Naive thymus-derived CD4-positive, alpha-beta T cell (primary cell): ENCODE measurements at regions not wholly inside any gene's neighbourhood (a gene's known extent, or its start where the extent isn't known, plus 50 kb on each side); places are given as distances from the start of the nearest gene placed in this dataset.

Experiments
- ATAC-seq: fragments of 150-1000 bp; cut with Tn5 transposase; 2 replicates; pipeline ENCODE4 v1.10.0; 2021; ENCODE audit warnings: mild to moderate bottlenecking, moderate library complexity
- CTCF ChIA-PET: fragments of 350-600 bp; sonication (Branson Sonifier 250); formaldehyde crosslinking; loops from one replicate; lab custom pipeline; 2021; ENCODE audit warnings: antibody characterized with exemption; lab: Charles Lee
- POLR2A ChIA-PET: fragments of 350-600 bp; sonication (Branson Sonifier 250); formaldehyde crosslinking; loops from one replicate; lab custom pipeline; 2021; ENCODE audit warnings: antibody characterized with exemption, inconsistent platforms; lab: Charles Lee
- DNase-seq, 9 donors: peaks; one replicate each; pipeline versions ENCODE4 v3.0.0 to v3.0.0-alpha.2; 2020 to 2022; ENCODE audit warnings: mixed read lengths in 1 of 9
- H3K27ac ChIP-seq: one replicate; pipeline ENCODE4 v1.7.0; 2013; ENCODE audit warnings: mild to moderate bottlenecking, low read depth, low read length, moderate library complexity
- H3K27me3 ChIP-seq, 2 donors: one replicate each; pipeline ENCODE4 v1.7.0; 2013; ENCODE audit warnings: low read length in 2 of 2, mild to moderate bottlenecking in 2 of 2, moderate library complexity in 2 of 2; ENCODE audit not compliant: control insufficient read depth in 2 of 2, insufficient read depth in 2 of 2
- H3K36me3 ChIP-seq, 3 experiments: 1 replicate in 2 of 3; 2 replicates in 1 of 3; pipeline ENCODE4 v1.7.0; 2013; ENCODE audit warnings: low read length in 3 of 3, mild to moderate bottlenecking in 3 of 3, moderate library complexity in 1 of 3; ENCODE audit not compliant: insufficient read depth in 3 of 3, control insufficient read depth in 2 of 3
- H3K4me1 ChIP-seq, 2 donors: one replicate each; pipeline ENCODE4 v1.7.0; 2013; ENCODE audit warnings: low read length in 2 of 2, mild to moderate bottlenecking in 2 of 2, moderate library complexity in 1 of 2; ENCODE audit not compliant: control insufficient read depth in 2 of 2, insufficient read depth in 2 of 2
- H3K4me3 ChIP-seq: 2 replicates; pipeline ENCODE4 v1.7.0; 2013; ENCODE audit warnings: mild to moderate bottlenecking, low read length
- H3K9me3 ChIP-seq, 3 experiments: 1 replicate in 2 of 3; 2 replicates in 1 of 3; pipeline ENCODE4 v1.7.0; 2013; ENCODE audit warnings: low read length in 3 of 3; ENCODE audit not compliant: control insufficient read depth in 2 of 3
- H3K27ac Mint-ChIP-seq, 9 donors: one replicate each; pipeline ENCODE4 v1.8.0; 2020 to 2022; ENCODE audit warnings: mixed read lengths in 9 of 9, mild to moderate bottlenecking in 8 of 9, moderate library complexity in 5 of 9, inconsistent platforms in 2 of 9
- H3K27me3 Mint-ChIP-seq, 5 donors: one replicate each; pipeline ENCODE4 v1.8.0; 2021 to 2022; ENCODE audit warnings: mixed read lengths in 5 of 5, mild to moderate bottlenecking in 1 of 5
- H3K36me3 Mint-ChIP-seq, 5 donors: one replicate each; pipeline ENCODE4 v1.8.0; 2020 to 2022; ENCODE audit warnings: mixed read lengths in 5 of 5, mild to moderate bottlenecking in 3 of 5, inconsistent platforms in 1 of 5
- H3K4me1 Mint-ChIP-seq, 7 donors: one replicate each; pipeline ENCODE4 v1.8.0; 2020 to 2022; ENCODE audit warnings: mixed read lengths in 7 of 7, mild to moderate bottlenecking in 3 of 7, inconsistent platforms in 1 of 7
- H3K4me3 Mint-ChIP-seq, 10 donors: one replicate each; pipeline ENCODE4 v1.8.0; 2020 to 2022; ENCODE audit warnings: mild to moderate bottlenecking in 10 of 10, mixed read lengths in 10 of 10, moderate library complexity in 6 of 10, inconsistent platforms in 2 of 10
- H3K9me3 Mint-ChIP-seq, 11 donors: one replicate each; pipeline ENCODE4 v1.8.0; 2020 to 2022; ENCODE audit warnings: mixed read lengths in 11 of 11, mild to moderate bottlenecking in 4 of 11, inconsistent platforms in 1 of 11, moderate library complexity in 1 of 11
- intact Hi-C, 2 donors: fragments of 100-400 bp; cut with micrococcal nuclease; formaldehyde crosslinking; loops; one replicate each; pipeline ENCODE4 v1.15.1; 2023

DNA sequence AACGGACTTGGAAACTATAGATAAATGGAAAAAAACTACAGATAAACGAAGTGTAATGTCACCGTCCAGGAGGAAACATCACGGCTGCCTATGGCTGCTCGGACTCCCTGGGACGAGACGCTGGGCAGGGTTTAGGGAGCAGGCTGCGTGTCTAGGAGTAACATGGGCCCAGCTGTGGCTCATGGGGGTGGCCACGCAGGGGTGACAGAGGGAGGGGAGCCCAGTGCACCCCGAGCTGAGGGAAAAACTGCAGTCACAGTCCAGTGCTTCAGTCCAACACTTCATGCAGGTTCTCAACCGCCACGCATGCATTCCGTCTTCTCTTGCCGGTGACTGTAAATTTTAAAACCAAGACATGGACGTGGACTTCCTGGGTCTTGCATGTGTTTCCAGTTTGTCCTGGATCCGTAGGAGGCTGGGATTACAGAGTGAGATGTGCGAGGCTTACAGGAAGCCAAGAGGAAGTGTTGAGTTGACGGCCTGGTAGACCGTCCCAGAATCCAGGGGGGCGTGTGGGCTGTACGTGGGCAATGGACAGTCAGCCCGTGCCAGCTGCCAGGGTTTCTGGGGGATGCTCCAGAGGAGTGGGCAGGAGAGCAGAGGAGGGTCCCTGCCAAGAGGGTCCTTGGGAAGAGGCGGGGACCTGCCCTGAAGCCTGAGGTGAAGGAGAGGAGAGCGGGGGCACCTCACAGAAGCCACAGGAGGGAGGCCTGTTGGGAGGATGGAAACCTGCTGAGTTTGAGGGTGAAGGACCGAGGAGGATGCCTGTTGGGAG, 691.4 kb downstream of the BRD1 start:
- Mint-ChIP-seq H3K4me1 (peaks cover 0 to 2% (median 0%) of the 10 kb centered on the region in 7 donors), H3K36me3 (no peaks in the 10 kb centered on the region), H3K27me3 (peaks cover 7 to 73% (median 51%) of the 10 kb centered on the region in 5 donors), H3K27ac (no peak overlapping the region), H3K4me3 (no peak overlapping the region), H3K9me3 (peaks cover 0 to 3% (median 0%) of the 10 kb centered on the region in 11 donors)
- Histone ChIP-seq H3K4me3 (no peak overlapping the region), H3K9me3 (no peaks in the 10 kb centered on the region), H3K4me1 (no peaks in the 10 kb centered on the region), H3K27me3 (no peaks in the 10 kb centered on the region), H3K27ac (no peak overlapping the region), H3K36me3 (no peaks in the 10 kb centered on the region)
- ChIA-PET POLR2A (no interaction called here), CTCF (no interaction called here)
- ATAC-seq, result no peak
- no peak for DNase-seq
- intact Hi-C loops, result no loop called here

DNA sequence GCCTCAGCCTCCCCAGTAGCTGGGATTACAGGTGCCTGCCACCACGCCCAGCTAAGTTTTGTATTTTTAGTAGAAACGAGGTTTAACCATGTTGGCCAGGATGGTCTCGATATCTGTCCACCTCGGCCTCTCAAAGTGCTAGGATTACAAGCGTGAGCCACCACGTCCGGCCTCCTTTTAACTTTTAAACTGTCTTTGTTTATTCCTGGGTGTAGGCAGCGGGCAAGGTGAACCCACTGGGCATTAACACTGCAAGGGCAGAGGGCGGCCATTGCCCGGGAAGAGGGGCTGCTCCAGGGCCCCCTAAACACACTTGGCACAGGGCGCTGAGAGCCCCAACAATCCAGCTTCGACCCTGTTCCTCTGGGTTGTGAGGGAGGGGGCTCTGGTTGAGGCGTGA, 693.6 kb downstream of the BRD1 start:
- no peak overlapping the region for H3K4me3 Mint-ChIP-seq
- ChIA-PET CTCF (no interaction called here), POLR2A (no interaction called here)
- intact Hi-C loops, result no loop called here
- H3K36me3 Mint-ChIP-seq, result no peaks in the 10 kb centered on the region
- peak overlapping the region in 1 of 9 donors; percentile 34 for H3K27ac Mint-ChIP-seq
- peaks cover 0 to 3% (median 0%) of the 10 kb centered on the region in 11 donors for H3K9me3 Mint-ChIP-seq
- Histone ChIP-seq H3K9me3 (no peaks in the 10 kb centered on the region), H3K4me3 (no peak overlapping the region), H3K4me1 (no peaks in the 10 kb centered on the region), H3K36me3 (no peaks in the 10 kb centered on the region), H3K27ac (no peak overlapping the region), H3K27me3 (no peaks in the 10 kb centered on the region)
- no peak for DNase-seq
- peaks cover 0 to 2% (median 0%) of the 10 kb centered on the region in 7 donors for H3K4me1 Mint-ChIP-seq
- no peak for ATAC-seq
- H3K27me3 Mint-ChIP-seq, result peaks cover 7 to 62% (median 52%) of the 10 kb centered on the region in 5 donors

DNA sequence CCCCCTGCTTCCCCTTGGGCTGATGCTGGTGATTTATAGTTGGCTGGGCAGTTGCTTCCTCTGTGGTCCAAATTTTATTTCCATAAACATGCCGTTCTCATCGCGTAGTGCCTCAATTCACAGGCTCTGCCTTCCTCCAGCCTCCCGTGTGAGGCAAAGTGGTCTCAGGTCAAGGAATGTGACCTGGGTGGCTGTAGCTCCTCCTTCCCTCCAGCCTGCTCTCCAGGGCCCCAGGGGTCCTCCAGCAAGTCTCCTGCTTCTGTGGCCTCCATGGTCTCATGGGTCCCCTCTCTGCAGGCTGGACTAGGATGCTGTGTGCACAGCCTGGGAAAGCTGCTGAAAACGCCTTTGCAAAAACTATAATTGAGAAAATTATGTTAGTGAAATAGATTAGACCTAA, 694.1 kb downstream of the BRD1 start:
- Histone ChIP-seq H3K4me1 (no peaks in the 10 kb centered on the region), H3K36me3 (no peaks in the 10 kb centered on the region), H3K4me3 (no peak overlapping the region), H3K27me3 (no peaks in the 10 kb centered on the region), H3K27ac (no peak overlapping the region), H3K9me3 (no peaks in the 10 kb centered on the region)
- DNase-seq (no peak), ATAC-seq (no peak)
- Mint-ChIP-seq H3K27me3 (peaks cover 7 to 57% (median 47%) of the 10 kb centered on the region in 5 donors), H3K9me3 (peaks cover 0 to 3% (median 0%) of the 10 kb centered on the region in 11 donors), H3K27ac (no peak overlapping the region), H3K36me3 (no peaks in the 10 kb centered on the region), H3K4me3 (no peak overlapping the region), H3K4me1 (peaks cover 0 to 2% (median 0%) of the 10 kb centered on the region in 7 donors)
- intact Hi-C loops, result no loop called here
- ChIA-PET POLR2A (no interaction called here), CTCF (no interaction called here)

DNA sequence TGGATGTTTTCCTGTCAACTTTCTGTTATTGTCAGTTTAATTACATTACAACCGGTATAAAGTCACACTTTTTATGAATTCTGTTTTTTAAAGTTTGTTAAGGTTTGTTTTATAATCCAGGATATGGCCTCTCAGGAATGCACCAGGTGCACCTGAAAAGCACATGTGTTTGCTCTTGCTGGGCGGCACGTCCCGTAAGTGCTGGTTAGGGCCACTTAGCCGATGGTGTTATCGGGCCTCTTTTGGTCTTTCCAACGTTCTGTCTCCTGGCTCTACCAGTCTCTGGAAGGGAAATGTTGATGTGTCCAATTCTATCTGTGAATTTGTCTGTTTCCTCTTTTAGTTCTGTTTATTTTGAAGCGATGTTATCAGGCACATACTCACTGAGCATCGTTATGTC, 695.7 kb downstream of the BRD1 start:
- intact Hi-C loops, result no loop called here
- ATAC-seq (no peak), DNase-seq (no peak)
- Mint-ChIP-seq H3K4me3 (no peak overlapping the region), H3K9me3 (peaks cover 0 to 13% (median 0%) of the 10 kb centered on the region in 11 donors), H3K36me3 (no peaks in the 10 kb centered on the region), H3K4me1 (peaks cover 0 to 2% (median 0%) of the 10 kb centered on the region in 7 donors), H3K27me3 (peaks cover 7 to 46% (median 39%) of the 10 kb centered on the region in 5 donors), H3K27ac (no peak overlapping the region)
- no peaks in the 10 kb centered on the region for H3K9me3 ChIP-seq
- H3K4me1 ChIP-seq, result no peaks in the 10 kb centered on the region
- no peaks in the 10 kb centered on the region for H3K36me3 ChIP-seq
- no peak overlapping the region for H3K4me3 ChIP-seq
- ChIA-PET POLR2A (no interaction called here), CTCF (interaction anchor here (0.6 kb wide), 1 partner anchor 256 kb away, joined by 3 read pairs; no protein-coding TSS in a partner anchor)
- H3K27ac ChIP-seq, result no peak overlapping the region
- H3K27me3 ChIP-seq, result no peaks in the 10 kb centered on the region

DNA sequence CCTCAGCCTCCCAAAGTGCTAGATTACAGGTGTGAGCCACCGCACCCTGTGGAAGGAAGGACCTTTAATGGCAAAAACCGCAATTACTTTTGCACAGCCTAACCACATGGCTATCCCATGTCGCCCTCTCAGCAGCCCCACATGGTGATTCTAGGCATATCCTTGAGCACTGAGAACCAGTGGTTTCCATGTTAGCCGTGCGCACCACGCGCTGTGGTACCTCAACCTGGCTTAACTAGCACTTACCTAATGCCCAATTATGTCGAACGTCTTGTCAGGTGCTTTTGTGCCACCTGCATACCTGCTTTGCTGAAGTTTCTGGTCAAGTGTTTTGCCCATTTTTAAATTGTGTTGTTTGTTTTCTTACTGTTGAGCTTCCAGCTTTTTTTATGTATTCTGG, 697.9 kb downstream of the BRD1 start:
- Mint-ChIP-seq H3K27ac (no peak overlapping the region), H3K9me3 (peaks cover 0 to 16% (median 0%) of the 10 kb centered on the region in 11 donors), H3K27me3 (peaks cover 7 to 40% (median 21%) of the 10 kb centered on the region in 5 donors)

GRCh38 chr22:49128874-49129273, 698.8 kb downstream of the BRD1 start:
- Mint-ChIP-seq H3K27me3 (peaks cover 7 to 40% (median 24%) of the 10 kb centered on the region in 5 donors), H3K4me1 (no peaks in the 10 kb centered on the region), H3K9me3 (peaks cover 0 to 16% (median 0%) of the 10 kb centered on the region in 11 donors), H3K27ac (no peak overlapping the region), H3K36me3 (no peaks in the 10 kb centered on the region), H3K4me3 (no peak overlapping the region)
- ChIA-PET POLR2A (no interaction called here), CTCF (no interaction called here)
- intact Hi-C loops, result no loop called here
- no peaks in the 10 kb centered on the region for H3K36me3 ChIP-seq
- H3K4me3 ChIP-seq, result no peak overlapping the region
- DNase-seq (no peak), ATAC-seq (no peak)
- no peaks in the 10 kb centered on the region for H3K27me3 ChIP-seq
- no peaks in the 10 kb centered on the region for H3K9me3 ChIP-seq
- no peak overlapping the region for H3K27ac ChIP-seq
- H3K4me1 ChIP-seq, result no peaks in the 10 kb centered on the region

More for the DNA sequence above, 697.9 kb downstream of the BRD1 start:
- Histone ChIP-seq H3K9me3 (no peaks in the 10 kb centered on the region), H3K36me3 (no peaks in the 10 kb centered on the region), H3K4me3 (no peak overlapping the region), H3K27me3 (no peaks in the 10 kb centered on the region), H3K4me1 (no peaks in the 10 kb centered on the region), H3K27ac (no peak overlapping the region)
- intact Hi-C loops, result no loop called here
- H3K4me1 Mint-ChIP-seq, result no peaks in the 10 kb centered on the region
- ChIA-PET CTCF (no interaction called here), POLR2A (no interaction called here)
- H3K36me3 Mint-ChIP-seq, result no peaks in the 10 kb centered on the region
- no peak for ATAC-seq
- no peak for DNase-seq
- H3K4me3 Mint-ChIP-seq, result no peak overlapping the region

DNA sequence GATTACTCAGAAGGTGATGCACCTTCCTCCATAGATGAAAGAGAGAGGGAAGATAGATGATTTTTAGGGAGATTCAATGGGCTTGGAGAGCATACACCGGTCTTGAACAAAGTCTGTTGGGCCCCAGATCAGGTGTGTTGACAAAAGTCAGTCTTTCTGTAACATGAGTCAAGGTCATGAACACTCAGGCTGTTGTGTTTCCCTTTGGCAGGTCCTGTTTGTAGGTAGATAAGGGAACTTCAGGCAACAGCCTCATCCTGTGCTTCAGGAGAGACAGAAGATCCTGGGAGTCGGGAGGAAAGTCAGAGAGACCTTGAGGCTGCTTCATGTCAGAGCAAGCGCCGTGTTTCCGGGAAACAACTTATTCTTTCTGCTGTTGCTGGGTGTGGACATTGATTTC, 703.1 kb downstream of the BRD1 start:
- DNase-seq (no peak), ATAC-seq (no peak)
- Mint-ChIP-seq H3K9me3 (peaks cover 0 to 16% (median 3%) of the 10 kb centered on the region in 11 donors), H3K27me3 (peaks cover 0 to 27% (median 11%) of the 10 kb centered on the region in 5 donors), H3K27ac (no peak overlapping the region), H3K36me3 (no peaks in the 10 kb centered on the region), H3K4me3 (no peak overlapping the region), H3K4me1 (no peaks in the 10 kb centered on the region)
- Histone ChIP-seq H3K36me3 (no peaks in the 10 kb centered on the region), H3K4me3 (no peak overlapping the region), H3K27me3 (no peaks in the 10 kb centered on the region), H3K9me3 (no peaks in the 10 kb centered on the region), H3K4me1 (no peaks in the 10 kb centered on the region), H3K27ac (no peak overlapping the region)
- intact Hi-C loops, result no loop called here
- CTCF ChIA-PET, result no interaction called here
- POLR2A ChIA-PET, result no interaction called here
